K562 (cell line): ENCODE measurements at regions not wholly inside any gene's neighbourhood (a gene's known extent, or its start where the extent isn't known, plus 50 kb on each side); places are given as distances from the start of the nearest gene placed in this dataset.

ENCODE experiments used
- BRCA1 ChIP-seq, 2 experiments: fragments of 450-650 bp in 1 of 2; sonication (generic) in 1 of 2; formaldehyde crosslinking in 1 of 2; IDR thresholded peaks; 2 replicates each; pipeline versions ENCODE4 v1.5.0 to v1.6.1; 2017 to 2020; ENCODE audit warnings: mild to moderate bottlenecking in 1 of 2, missing genetic modification reagents in 1 of 2
- CC2D1A ChIP-seq: fragments of 450-650 bp; IDR thresholded peaks from 2 replicates; pipeline ENCODE4 v1.6.1; 2017; ENCODE audit warnings: mild to moderate bottlenecking
- CTBP1 ChIP-seq: fragments of 450-650 bp; IDR thresholded peaks from 2 replicates; pipeline ENCODE4 v1.6.1; 2016; ENCODE audit warnings: borderline replicate concordance
- ETS2 ChIP-seq: IDR thresholded peaks from 2 replicates; pipeline ENCODE4 v1.6.1; 2016; ENCODE audit warnings: borderline replicate concordance, missing genetic modification characterization, mild to moderate bottlenecking, moderate library complexity, missing compliant biosample characterization; ENCODE audit not compliant: poor library complexity, severe bottlenecking
- FOSL1 ChIP-seq: fragments of 200-800 bp; sonication (Bioruptor generic); conservative IDR thresholded peaks from 2 replicates; pipeline ENCODE4 v1.6.1; 2016; ENCODE audit warnings: missing genetic modification characterization, missing compliant biosample characterization
- FOXM1 ChIP-seq, 2 experiments: fragments of 450-650 bp in 1 of 2; sonication (generic) in 1 of 2; formaldehyde crosslinking in 1 of 2; IDR thresholded peaks; 2 replicates each; pipeline versions ENCODE4 v1.6.1 to v1.9.0; 2017 to 2022; ENCODE audit warnings: low read depth in 2 of 2, mild to moderate bottlenecking in 2 of 2, missing genetic modification reagents in 1 of 2, moderate library complexity in 1 of 2
- GTF2F1 ChIP-seq: IDR thresholded peaks from 2 replicates; pipeline ENCODE4 v1.6.1; 2011; ENCODE audit warnings: low read depth, low read length, improper control_type of control experiment
- SRSF1 ChIP-seq: fragments of 200-400 bp; formaldehyde crosslinking; IDR thresholded peaks from 2 replicates; pipeline ENCODE4 v1.6.1; 2017; ENCODE audit warnings: mild to moderate bottlenecking, low read depth, low read length, moderate library complexity
- TEAD4 ChIP-seq, 2 experiments: sonication (generic) in 1 of 2; formaldehyde crosslinking in 1 of 2; IDR thresholded peaks; 2 replicates each; pipeline versions ENCODE4 v1.6.1 to v1.8.0; 2012 to 2022; ENCODE audit warnings: borderline replicate concordance in 1 of 2, inconsistent platforms in 1 of 2, low read length in 1 of 2, mild to moderate bottlenecking in 1 of 2, missing genetic modification reagents in 1 of 2
- ZBTB17 ChIP-seq: fragments of 450-650 bp; formaldehyde crosslinking; IDR thresholded peaks from 2 replicates; pipeline ENCODE4 v1.4.0; 2020; ENCODE audit warnings: mild to moderate bottlenecking
- TF ChIP-seq, protein P1 (sequence below), 3 experiments: IDR thresholded peaks in 2 of 3; conservative IDR thresholded peaks in 1 of 3; 2 replicates each; pipeline ENCODE4 v1.5.1; 2011 to 2012; ENCODE audit warnings: low read length in 3 of 3, mild to moderate bottlenecking in 3 of 3, control low read depth in 2 of 3, improper control_type of control experiment in 1 of 3, inconsistent platforms in 1 of 3, low read depth in 1 of 3, mixed read lengths in 1 of 3, moderate library complexity in 1 of 3; ENCODE audit not compliant: insufficient read depth in 2 of 3
- TF ChIP-seq, protein P2 (sequence below): sonication (generic); formaldehyde crosslinking; IDR thresholded peaks from 2 replicates; pipeline ENCODE4 v1.5.0; 2020; ENCODE audit warnings: missing genetic modification reagents
- TF ChIP-seq, protein P3 (sequence below), 2 experiments: fragments of 450-650 bp; formaldehyde crosslinking in 1 of 2; IDR thresholded peaks; 2 replicates each; pipeline versions ENCODE4 v1.4.0 to v1.6.1; 2014 to 2020; ENCODE audit warnings: mild to moderate bottlenecking in 2 of 2, borderline replicate concordance in 1 of 2, low read depth in 1 of 2

DNA sequence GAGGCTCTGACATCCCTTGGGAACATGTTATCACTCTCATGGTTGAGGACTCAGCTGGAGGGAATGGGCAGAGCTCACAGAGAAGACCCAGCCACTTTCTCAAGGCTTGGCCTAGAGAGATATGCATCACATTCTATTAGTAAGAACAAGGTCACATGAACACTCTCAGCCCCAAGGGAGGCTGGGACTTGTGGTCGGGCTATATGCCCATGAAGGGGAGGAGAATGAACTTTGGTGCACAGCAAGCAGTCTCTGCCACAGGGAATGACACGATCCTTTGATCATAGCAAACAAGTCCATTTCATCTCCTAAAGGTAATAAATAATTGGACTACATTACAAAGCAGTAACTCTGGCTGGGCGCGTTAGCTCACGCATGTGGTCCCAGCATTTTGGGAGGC is 105.7 kb downstream of the SYF2 start:
- TF ChIP-seq, protein P1, sequence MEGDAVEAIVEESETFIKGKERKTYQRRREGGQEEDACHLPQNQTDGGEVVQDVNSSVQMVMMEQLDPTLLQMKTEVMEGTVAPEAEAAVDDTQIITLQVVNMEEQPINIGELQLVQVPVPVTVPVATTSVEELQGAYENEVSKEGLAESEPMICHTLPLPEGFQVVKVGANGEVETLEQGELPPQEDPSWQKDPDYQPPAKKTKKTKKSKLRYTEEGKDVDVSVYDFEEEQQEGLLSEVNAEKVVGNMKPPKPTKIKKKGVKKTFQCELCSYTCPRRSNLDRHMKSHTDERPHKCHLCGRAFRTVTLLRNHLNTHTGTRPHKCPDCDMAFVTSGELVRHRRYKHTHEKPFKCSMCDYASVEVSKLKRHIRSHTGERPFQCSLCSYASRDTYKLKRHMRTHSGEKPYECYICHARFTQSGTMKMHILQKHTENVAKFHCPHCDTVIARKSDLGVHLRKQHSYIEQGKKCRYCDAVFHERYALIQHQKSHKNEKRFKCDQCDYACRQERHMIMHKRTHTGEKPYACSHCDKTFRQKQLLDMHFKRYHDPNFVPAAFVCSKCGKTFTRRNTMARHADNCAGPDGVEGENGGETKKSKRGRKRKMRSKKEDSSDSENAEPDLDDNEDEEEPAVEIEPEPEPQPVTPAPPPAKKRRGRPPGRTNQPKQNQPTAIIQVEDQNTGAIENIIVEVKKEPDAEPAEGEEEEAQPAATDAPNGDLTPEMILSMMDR (IDR thresholded peaks at IDR 0.05 in 2 of 3, conservative IDR thresholded peaks at IDR 0.05 in 1 of 3; ENCODE audit: insufficient read depth in 2 of 3, low read depth in 1 of 3, low read length in 3 of 3): no peak
- TF ChIP-seq ETS2 (no peak), FOSL1 (tag) (no peak; the same call in 1 of the 2 replicates), BRCA1 (IDR thresholded peaks at IDR 0.05) (no peak), BRCA1 (CRISPR knock-in tag; IDR thresholded peaks at IDR 0.05) (no peak), ZBTB17 (no peak), GTF2F1 (no peak), FOXM1 (IDR thresholded peaks at IDR 0.05; ENCODE audit: low read depth) (no peak), FOXM1 (CRISPR knock-in tag; IDR thresholded peaks at IDR 0.05; ENCODE audit: low read depth) (no peak), CC2D1A (no peak), TEAD4 (IDR thresholded peaks at IDR 0.05; ENCODE audit: low read length) (no peak), TEAD4 (CRISPR knock-in tag; IDR thresholded peaks at IDR 0.05; ENCODE audit: borderline replicate concordance) (no peak), CTBP1 (no peak), SRSF1 (no peak)
- TF ChIP-seq, protein P2, sequence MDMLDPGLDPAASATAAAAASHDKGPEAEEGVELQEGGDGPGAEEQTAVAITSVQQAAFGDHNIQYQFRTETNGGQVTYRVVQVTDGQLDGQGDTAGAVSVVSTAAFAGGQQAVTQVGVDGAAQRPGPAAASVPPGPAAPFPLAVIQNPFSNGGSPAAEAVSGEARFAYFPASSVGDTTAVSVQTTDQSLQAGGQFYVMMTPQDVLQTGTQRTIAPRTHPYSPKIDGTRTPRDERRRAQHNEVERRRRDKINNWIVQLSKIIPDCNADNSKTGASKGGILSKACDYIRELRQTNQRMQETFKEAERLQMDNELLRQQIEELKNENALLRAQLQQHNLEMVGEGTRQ (CRISPR knock-in tag): peak; percentile 68
- TF ChIP-seq, protein P3, sequence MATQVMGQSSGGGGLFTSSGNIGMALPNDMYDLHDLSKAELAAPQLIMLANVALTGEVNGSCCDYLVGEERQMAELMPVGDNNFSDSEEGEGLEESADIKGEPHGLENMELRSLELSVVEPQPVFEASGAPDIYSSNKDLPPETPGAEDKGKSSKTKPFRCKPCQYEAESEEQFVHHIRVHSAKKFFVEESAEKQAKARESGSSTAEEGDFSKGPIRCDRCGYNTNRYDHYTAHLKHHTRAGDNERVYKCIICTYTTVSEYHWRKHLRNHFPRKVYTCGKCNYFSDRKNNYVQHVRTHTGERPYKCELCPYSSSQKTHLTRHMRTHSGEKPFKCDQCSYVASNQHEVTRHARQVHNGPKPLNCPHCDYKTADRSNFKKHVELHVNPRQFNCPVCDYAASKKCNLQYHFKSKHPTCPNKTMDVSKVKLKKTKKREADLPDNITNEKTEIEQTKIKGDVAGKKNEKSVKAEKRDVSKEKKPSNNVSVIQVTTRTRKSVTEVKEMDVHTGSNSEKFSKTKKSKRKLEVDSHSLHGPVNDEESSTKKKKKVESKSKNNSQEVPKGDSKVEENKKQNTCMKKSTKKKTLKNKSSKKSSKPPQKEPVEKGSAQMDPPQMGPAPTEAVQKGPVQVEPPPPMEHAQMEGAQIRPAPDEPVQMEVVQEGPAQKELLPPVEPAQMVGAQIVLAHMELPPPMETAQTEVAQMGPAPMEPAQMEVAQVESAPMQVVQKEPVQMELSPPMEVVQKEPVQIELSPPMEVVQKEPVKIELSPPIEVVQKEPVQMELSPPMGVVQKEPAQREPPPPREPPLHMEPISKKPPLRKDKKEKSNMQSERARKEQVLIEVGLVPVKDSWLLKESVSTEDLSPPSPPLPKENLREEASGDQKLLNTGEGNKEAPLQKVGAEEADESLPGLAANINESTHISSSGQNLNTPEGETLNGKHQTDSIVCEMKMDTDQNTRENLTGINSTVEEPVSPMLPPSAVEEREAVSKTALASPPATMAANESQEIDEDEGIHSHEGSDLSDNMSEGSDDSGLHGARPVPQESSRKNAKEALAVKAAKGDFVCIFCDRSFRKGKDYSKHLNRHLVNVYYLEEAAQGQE (IDR thresholded peaks at IDR 0.05; ENCODE audit: borderline replicate concordance): no peak
- TF ChIP-seq, protein P3 (CRISPR knock-in tag; IDR thresholded peaks at IDR 0.05; ENCODE audit: low read depth): no peak
